H1 (cell line): ENCODE measurements at regions not wholly inside any gene's neighbourhood (a gene's known extent, or its start where the extent isn't known, plus 50 kb on each side); places are given as distances from the start of the nearest gene placed in this dataset.

Source experiments
- CTCF ChIA-PET: fragments of 300-600 bp; sonication (Branson Sonifier 250); formaldehyde crosslinking; loops from one replicate; lab custom pipeline; 2021; ENCODE audit not compliant: partially characterized antibody; lab: Charles Lee
- POLR2A ChIA-PET: fragments of 300-600 bp; sonication (Branson Sonifier 250); formaldehyde crosslinking; loops from one replicate; lab custom pipeline; 2021; ENCODE audit warnings: inconsistent platforms; ENCODE audit not compliant: partially characterized antibody; lab: Charles Lee
- DNase-seq, 2 experiments: peaks; one replicate each; pipeline versions ENCODE4 v3.0.0 to v3.0.0-alpha.2; 2010 to 2022; ENCODE audit warnings: low spot score in 2 of 2, low read depth in 1 of 2, mixed read lengths in 1 of 2
- FAIRE-seq: peaks from 2 replicates; lab custom pipeline; 2011; peaks lifted over from hg19 to GRCh38; lab: Jason Lieb, UNC
- H2AFZ ChIP-seq: 2 replicates; pipeline ENCODE4 v1.8.1; 2012; ENCODE audit warnings: low read length, inconsistent platforms
- H2AK5ac ChIP-seq: 2 replicates; pipeline ENCODE4 v1.6.1; 2013; ENCODE audit warnings: low read depth, low read length
- H2BK120ac ChIP-seq: replicated peaks from 2 replicates; pipeline ENCODE3; 2013; ENCODE audit warnings: low read depth, low read length, inconsistent platforms
- H2BK12ac ChIP-seq: 2 replicates; pipeline ENCODE4 v1.6.1; 2013; ENCODE audit warnings: low read depth, low read length
- H2BK15ac ChIP-seq: 2 replicates; pipeline ENCODE4 v1.6.1; 2013; ENCODE audit warnings: low read length
- H2BK20ac ChIP-seq: 2 replicates; pipeline ENCODE4 v1.6.1; 2013; ENCODE audit warnings: low read length
- H2BK5ac ChIP-seq: 2 replicates; pipeline ENCODE4 v1.6.1; 2013; ENCODE audit warnings: low read depth, low read length
- H3K14ac ChIP-seq: 2 replicates; pipeline ENCODE4 v1.6.1; 2013; ENCODE audit warnings: inconsistent platforms; ENCODE audit not compliant: insufficient read length
- H3K18ac ChIP-seq: 2 replicates; pipeline ENCODE4 v1.6.1; 2013; ENCODE audit warnings: low read length; ENCODE audit errors: extremely low read depth
- H3K23ac ChIP-seq: 2 replicates; pipeline ENCODE4 v1.6.1; 2013; ENCODE audit warnings: inconsistent platforms; ENCODE audit not compliant: insufficient read length
- H3K23me2 ChIP-seq: 2 replicates; pipeline ENCODE4 v1.6.1; 2013; ENCODE audit warnings: low read depth, low read length
- H3K27ac ChIP-seq: 2 replicates; pipeline ENCODE4 v1.6.1; 2011; ENCODE audit warnings: low read depth, low read length, inconsistent platforms
- H3K27me3 ChIP-seq, 4 experiments: replicated peaks in 1 of 4; 1 replicate in 1 of 4; 2 replicates in 3 of 4; pipeline versions ENCODE4 v1.6.1 to v1.8.1; 2011 to 2013; ENCODE audit warnings: low read length in 3 of 4, mild to moderate bottlenecking in 3 of 4, inconsistent platforms in 2 of 4, mixed read lengths in 2 of 4, moderate library complexity in 1 of 4; ENCODE audit not compliant: control insufficient read depth in 3 of 4, insufficient read depth in 3 of 4; ENCODE audit errors: extremely low read depth in 1 of 4
- H3K36me3 ChIP-seq, 4 experiments: 2 replicates each; pipeline versions ENCODE4 v1.6.1 to v1.8.1; 2011 to 2013; ENCODE audit warnings: mild to moderate bottlenecking in 4 of 4, low read length in 3 of 4, moderate library complexity in 2 of 4, control low read depth in 1 of 4, inconsistent platforms in 1 of 4; ENCODE audit not compliant: insufficient read depth in 4 of 4, control insufficient read depth in 2 of 4
- H3K4ac ChIP-seq: replicated peaks from 2 replicates; pipeline ENCODE3; 2013; ENCODE audit warnings: low read length, low read depth, mixed read lengths, inconsistent platforms; ENCODE audit not compliant: insufficient read length
- H3K4me1 ChIP-seq, 4 experiments: replicated peaks in 1 of 4; 1 replicate in 1 of 4; 2 replicates in 3 of 4; pipeline versions ENCODE4 v1.6.1 to v1.8.1; 2011 to 2013; ENCODE audit warnings: low read length in 3 of 4, inconsistent platforms in 2 of 4, mixed read lengths in 1 of 4; ENCODE audit not compliant: insufficient read depth in 4 of 4, control insufficient read depth in 3 of 4
- H3K4me2 ChIP-seq, 2 experiments: 2 replicates each; pipeline versions ENCODE4 v1.6.1 to v1.8.1; 2011 to 2013; ENCODE audit warnings: low read depth in 2 of 2, low read length in 2 of 2, control low read depth in 1 of 2, inconsistent platforms in 1 of 2, mild to moderate bottlenecking in 1 of 2; ENCODE audit not compliant: insufficient read depth in 1 of 2
- H3K4me3 ChIP-seq, 4 experiments: fragments of 200-600, 300-600 bp in 1 of 4; sonication (generic), shearing (Covaris generic), sonication (Bioruptor Twin) in 1 of 4; 2 replicates each; pipeline versions ENCODE4 v1.5.1 to v1.8.1; 2011 to 2016; ENCODE audit warnings: low read length in 4 of 4, low read depth in 3 of 4, control low read depth in 2 of 4, inconsistent platforms in 2 of 4, mild to moderate bottlenecking in 2 of 4, mixed read lengths in 1 of 4, moderate library complexity in 1 of 4; ENCODE audit not compliant: insufficient read depth in 2 of 4; ENCODE audit errors: extremely low read depth in 1 of 4
- H3K56ac ChIP-seq: replicated peaks from 2 replicates; pipeline ENCODE3; 2013; ENCODE audit warnings: low read depth, mild to moderate bottlenecking, mixed read lengths, low read length, inconsistent platforms; ENCODE audit not compliant: insufficient read length
- H3K79me1 ChIP-seq: 2 replicates; pipeline ENCODE4 v1.6.1; 2013; ENCODE audit warnings: low read depth, low read length, control low read depth
- H3K79me2 ChIP-seq, 2 experiments: 2 replicates each; pipeline versions ENCODE4 v1.6.1 to v1.8.1; 2012 to 2013; ENCODE audit warnings: low read length in 2 of 2, mild to moderate bottlenecking in 2 of 2, inconsistent platforms in 1 of 2; ENCODE audit not compliant: insufficient read depth in 2 of 2, control insufficient read depth in 1 of 2
- H3K9ac ChIP-seq, 4 experiments: replicated peaks in 1 of 4; 1 replicate in 1 of 4; 2 replicates in 3 of 4; pipeline versions ENCODE4 v1.6.1 to v1.8.1; 2011 to 2013; ENCODE audit warnings: low read depth in 3 of 4, low read length in 3 of 4, control low read depth in 2 of 4, mild to moderate bottlenecking in 2 of 4, moderate library complexity in 2 of 4, inconsistent platforms in 1 of 4; ENCODE audit errors: extremely low read depth in 1 of 4
- H3K9me3 ChIP-seq, 2 experiments: 2 replicates each; pipeline versions ENCODE4 v1.6.1 to v1.8.1; 2012 to 2013; ENCODE audit warnings: mild to moderate bottlenecking in 2 of 2, moderate library complexity in 2 of 2, control low read depth in 1 of 2, inconsistent platforms in 1 of 2, low read depth in 1 of 2, low read length in 1 of 2, mixed read lengths in 1 of 2; ENCODE audit not compliant: insufficient read depth in 2 of 2
- H4K20me1 ChIP-seq, 2 experiments: replicated peaks in 1 of 2; 2 replicates each; pipeline versions ENCODE3 to v1.8.1; 2011 to 2013; ENCODE audit warnings: inconsistent platforms in 2 of 2, low read length in 2 of 2, mild to moderate bottlenecking in 1 of 2; ENCODE audit not compliant: insufficient read depth in 2 of 2, control insufficient read depth in 1 of 2
- H4K5ac ChIP-seq: 2 replicates; pipeline ENCODE4 v1.6.1; 2013; ENCODE audit warnings: low read length, low read depth, mixed read lengths, inconsistent platforms; ENCODE audit not compliant: insufficient read length
- H4K8ac ChIP-seq: 2 replicates; pipeline ENCODE4 v1.8.0; 2013; ENCODE audit warnings: mild to moderate bottlenecking, moderate library complexity, low read length, inconsistent platforms; ENCODE audit not compliant: insufficient read depth; ENCODE audit errors: extremely low read depth
- H4K91ac ChIP-seq: replicated peaks from 2 replicates; pipeline ENCODE3; 2013; ENCODE audit warnings: low read length, mixed read lengths, inconsistent platforms; ENCODE audit not compliant: insufficient read length
- BACH1 ChIP-seq: IDR thresholded peaks from 2 replicates; pipeline ENCODE4 v1.6.1; 2012; ENCODE audit warnings: low read length, improper control_type of control experiment
- RXRA ChIP-seq: IDR thresholded peaks from 2 replicates; pipeline ENCODE4 v1.6.1; 2011; ENCODE audit warnings: low read depth, mild to moderate bottlenecking, low read length, moderate library complexity; ENCODE audit not compliant: insufficient read depth
- SAP30 ChIP-seq: fragments of 300-600 bp; sonication (generic); IDR thresholded peaks from 2 replicates; pipeline ENCODE4 v1.7.1; 2012; ENCODE audit warnings: low read length, moderate library complexity, mild to moderate bottlenecking, inconsistent platforms; ENCODE audit not compliant: insufficient read depth, insufficient replicate concordance
- TAF1 ChIP-seq: IDR thresholded peaks from 2 replicates; pipeline ENCODE4 v1.6.1; 2011; ENCODE audit warnings: mild to moderate bottlenecking, low read depth, low read length
- TBP ChIP-seq: IDR thresholded peaks from 2 replicates; pipeline ENCODE4 v1.6.1; 2011; ENCODE audit warnings: low read depth, low read length, improper control_type of control experiment
- whole genome bisulfite sequencing, 2 experiments: shearing (Covaris generic) in 1 of 2; methylation state at CpG; one replicate each; pipeline versions ENCODE4 v1.1.6 to v1.1.7; 2013 to 2015; ENCODE audit warnings: low lambda C conversion rate in 2 of 2, mixed read lengths in 2 of 2, inconsistent platforms in 1 of 2, low coverage in 1 of 2, missing lambda C conversion rate in 1 of 2; ENCODE audit not compliant: insufficient replicate concordance in 2 of 2, insufficient coverage in 1 of 2, insufficient read length in 1 of 2; ENCODE audit errors: extremely low coverage in 1 of 2, missing lambda C conversion rate in 1 of 2; 5-methylcytosine and 5-hydroxymethylcytosine counted together

DNA sequence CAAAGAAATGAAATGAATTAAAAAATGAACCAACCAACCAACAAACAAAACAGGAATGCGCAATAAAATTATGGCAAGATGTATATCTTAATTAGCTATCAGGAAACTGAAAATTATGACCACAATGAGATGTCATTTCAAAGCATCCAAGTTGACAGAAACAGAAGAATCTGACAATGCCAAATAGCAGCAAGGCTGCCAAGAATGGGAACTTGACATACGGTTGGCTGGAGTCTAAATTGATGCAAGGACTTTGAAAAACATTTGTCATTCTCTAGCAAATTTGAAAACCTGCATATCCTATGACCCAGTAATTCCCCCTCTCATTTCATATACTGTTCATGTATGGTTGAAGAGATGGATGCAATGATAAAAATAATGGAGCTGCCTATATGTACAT, 1262.6 kb downstream of the TBC1D22A start:
- DNase-seq (no peak), FAIRE-seq (no peak)
- H2BK5ac ChIP-seq: no peak overlapping the region
- 0 out of 7 replicates have a peak, but pooled peaks cover 0 to 2% (median 0%) of the 10 kb centered on the region in 4 experiments for H3K27me3 ChIP-seq
- no peak overlapping the region for H2BK15ac ChIP-seq
- no peaks in the 10 kb centered on the region for H4K20me1 ChIP-seq
- no peak overlapping the region for H4K91ac ChIP-seq
- no peak overlapping the region for H3K4ac ChIP-seq
- H3K9ac ChIP-seq: no peak overlapping the region
- H3K14ac ChIP-seq: no peak overlapping the region
- no peaks in the 10 kb centered on the region for H3K36me3 ChIP-seq
- H3K18ac ChIP-seq: no peak overlapping the region
- H3K4me1 ChIP-seq: no peaks in the 10 kb centered on the region
- H3K27ac ChIP-seq: no peak overlapping the region
- H3K79me2 ChIP-seq: no peaks in the 10 kb centered on the region
- POLR2A ChIA-PET: no interaction called here
- 94% methylated on average over 2 of the region's 2 CpGs; no CpG with 5 or more reads in 1 of the 2 experiments for WGBS, 2 experiments
- H2BK120ac ChIP-seq: no peak overlapping the region
- H3K56ac ChIP-seq: no peak overlapping the region
- CTCF ChIA-PET: no interaction called here
- H3K23ac ChIP-seq: no peak overlapping the region
- H4K5ac ChIP-seq: no peak overlapping the region
- H3K9me3 ChIP-seq: peaks cover 8 to 14% of the 10 kb centered on the region in 2 experiments; a peak in 3 of 4 replicates
- no peak overlapping the region for H2AK5ac ChIP-seq
- H2BK20ac ChIP-seq: no peak overlapping the region
- no peak overlapping the region for H3K4me3 ChIP-seq
- no peak overlapping the region for H2AFZ ChIP-seq
- no peak overlapping the region for H4K8ac ChIP-seq
- no peaks in the 10 kb centered on the region for H3K79me1 ChIP-seq
- no peaks in the 10 kb centered on the region for H3K23me2 ChIP-seq
- no peak overlapping the region for H3K4me2 ChIP-seq
- H2BK12ac ChIP-seq: no peak overlapping the region
- no peak for TF ChIP-seq BACH1
- no peak for TF ChIP-seq SAP30
- TF ChIP-seq TAF1: no peak
- TF ChIP-seq RXRA: no peak
- TF ChIP-seq TBP: no peak
